SK-N-MC (cell line): ENCODE measurements at regions not wholly inside any gene's neighbourhood (a gene's known extent, or its start where the extent isn't known, plus 50 kb on each side); places are given as distances from the start of the nearest gene placed in this dataset.

ENCODE experiments used
- DNase-seq: peaks from one replicate; pipeline ENCODE4 v3.0.0-alpha.2; 2011; ENCODE audit warnings: low read depth, low spot score
- H3K27ac ChIP-seq: fragments of 200-600 bp; sonication (generic); 2 replicates; pipeline ENCODE4 v1.5.1; 2016; ENCODE audit warnings: mixed run types
- H3K36me3 ChIP-seq: fragments of 200-600 bp; sonication (generic); 2 replicates; pipeline ENCODE4 v1.6.1; 2017; ENCODE audit warnings: antibody characterized with exemption, low read length, mixed read lengths; ENCODE audit not compliant: insufficient read depth
- H3K4me3 ChIP-seq: fragments of 200-600 bp; sonication (generic); 2 replicates; pipeline ENCODE4 v1.5.1; 2016
- H3K9ac ChIP-seq: fragments of 200-600 bp; sonication (generic); 2 replicates; pipeline ENCODE4 v1.8.0; 2017; ENCODE audit warnings: mixed run types, mixed read lengths; ENCODE audit not compliant: insufficient read length
- H3K9me3 ChIP-seq: fragments of 200-600 bp; sonication (generic); 2 replicates; pipeline ENCODE4 v1.6.1; 2017; ENCODE audit warnings: low read depth, mild to moderate bottlenecking, antibody characterized with exemption, low read length, moderate library complexity, mixed read lengths
- EZH2 ChIP-seq: fragments of 200-600 bp; sonication (generic); IDR thresholded peaks from one replicate; pipeline ENCODE4 v1.6.1; 2017; ENCODE audit warnings: antibody characterized with exemption
- FOXP2 ChIP-seq: optimal IDR thresholded peaks from 2 replicates; pipeline ENCODE3; 2011; ENCODE audit warnings: mild to moderate bottlenecking, moderate library complexity; ENCODE audit not compliant: insufficient read depth; ENCODE audit errors: extremely low read length, control extremely low read depth
- POLR2AphosphoS5 ChIP-seq: IDR thresholded peaks from 2 replicates; pipeline ENCODE4 v1.6.1; 2012; ENCODE audit warnings: mild to moderate bottlenecking, low read depth, low read length, borderline replicate concordance

GRCh38 chr2:20541651-20542050, 94.8 kb downstream of the RHOB start:
- Histone ChIP-seq H3K9me3 (no peaks in the 10 kb centered on the region), H3K9ac (no peak overlapping the region), H3K36me3 (no peaks in the 10 kb centered on the region), H3K4me3 (no peak overlapping the region), H3K27ac (no peak overlapping the region)
- TF ChIP-seq POLR2AphosphoS5 (no peak), FOXP2 (no peak), EZH2 (no peak)
- DNase-seq: no peak

GRCh38 chr2:20542269-20542668, 95.4 kb downstream of the RHOB start:
- no peak for TF ChIP-seq POLR2AphosphoS5
- no peak for TF ChIP-seq EZH2
- no peak for TF ChIP-seq FOXP2
- H3K36me3 ChIP-seq: no peaks in the 10 kb centered on the region
- no peak overlapping the region for H3K4me3 ChIP-seq
- DNase-seq: no peak
- no peak overlapping the region for H3K27ac ChIP-seq
- H3K9ac ChIP-seq: no peak overlapping the region
- no peaks in the 10 kb centered on the region for H3K9me3 ChIP-seq

- Histone ChIP-seq H3K9me3 (no peaks in the 10 kb centered on the region), H3K36me3 (no peaks in the 10 kb centered on the region), H3K9ac (no peak overlapping the region), H3K27ac (no peak overlapping the region), H3K4me3 (no peak overlapping the region)
- TF ChIP-seq EZH2 (no peak), FOXP2 (no peak), POLR2AphosphoS5 (no peak)
- no peak for DNase-seq
Measured at GRCh38 chr2:20542746-20543468, 96.0 kb downstream of the RHOB start.

GRCh38 chr2:20543469-20544152, 96.7 kb downstream of the RHOB start:
- H3K9me3 ChIP-seq: no peaks in the 10 kb centered on the region
- no peaks in the 10 kb centered on the region for H3K36me3 ChIP-seq
- H3K4me3 ChIP-seq: no peak overlapping the region
- no peak overlapping the region for H3K27ac ChIP-seq
- H3K9ac ChIP-seq: no peak overlapping the region
- TF ChIP-seq FOXP2 (no peak), EZH2 (no peak), POLR2AphosphoS5 (no peak)
- no peak for DNase-seq

- Histone ChIP-seq H3K36me3 (no peaks in the 10 kb centered on the region), H3K27ac (no peak overlapping the region), H3K9ac (no peak overlapping the region), H3K4me3 (no peak overlapping the region), H3K9me3 (no peaks in the 10 kb centered on the region)
- no peak for DNase-seq
- TF ChIP-seq POLR2AphosphoS5 (no peak), EZH2 (no peak), FOXP2 (no peak)
Measured at GRCh38 chr2:20544153-20544747, 97.4 kb downstream of the RHOB start.

GRCh38 chr2:20549144-20549543, 101.8 kb downstream of the HS1BP3 start:
- no peak overlapping the region for H3K4me3 ChIP-seq
- H3K27ac ChIP-seq: no peak overlapping the region
- no peaks in the 10 kb centered on the region for H3K9me3 ChIP-seq
- H3K9ac ChIP-seq: no peak overlapping the region
- DNase-seq: no peak
- no peaks in the 10 kb centered on the region for H3K36me3 ChIP-seq
- TF ChIP-seq EZH2: no peak
- no peak for TF ChIP-seq FOXP2
- TF ChIP-seq POLR2AphosphoS5: no peak

GRCh38 chr2:20549691-20550348, 101.1 kb downstream of the HS1BP3 start:
- no peaks in the 10 kb centered on the region for H3K36me3 ChIP-seq
- H3K27ac ChIP-seq: no peak overlapping the region
- H3K9me3 ChIP-seq: no peaks in the 10 kb centered on the region
- no peak for TF ChIP-seq POLR2AphosphoS5
- no peak for TF ChIP-seq EZH2
- TF ChIP-seq FOXP2: no peak
- no peak overlapping the region for H3K4me3 ChIP-seq
- no peak for DNase-seq
- no peak overlapping the region for H3K9ac ChIP-seq
